Suprapubic skin (tissue), 3 donors: ENCODE measurements at regions not wholly inside any gene's neighbourhood (a gene's known extent, or its start where the extent isn't known, plus 50 kb on each side); places are given as distances from the start of the nearest gene placed in this dataset.

ENCODE experiments used
- CTCF ChIP-seq, 2 donors: fragments of 200-600 bp in 1 of 2; fragments of 450-650 bp in 1 of 2; sonication (generic) in 1 of 2; IDR thresholded peaks; one replicate each; pipeline ENCODE4 v1.5.1; 2016 to 2019; ENCODE audit warnings: antibody characterized with exemption in 2 of 2, mild to moderate bottlenecking in 1 of 2, moderate library complexity in 1 of 2
- POLR2AphosphoS5 ChIP-seq, 3 donors: sonication (generic); formaldehyde crosslinking; IDR thresholded peaks; one replicate each; pipeline ENCODE4 v1.6.1; 2017; ENCODE audit warnings: antibody characterized with exemption in 3 of 3

- TF ChIP-seq POLR2AphosphoS5 (IDR thresholded peaks at IDR 0.05) (no peak), CTCF (IDR thresholded peaks at IDR 0.05) (no peak)
Observed at GRCh38 chr7:17512181-17512675, 213.8 kb downstream of the AHR start.
